PFSK-1 (cell line): ENCODE measurements at regions not wholly inside any gene's neighbourhood (a gene's known extent, or its start where the extent isn't known, plus 50 kb on each side); places are given as distances from the start of the nearest gene placed in this dataset.

Experiments used
- FOXP2 ChIP-seq: optimal IDR thresholded peaks from 2 replicates; pipeline ENCODE3; 2011; ENCODE audit warnings: borderline replicate concordance, control low read depth, inconsistent platforms; ENCODE audit not compliant: insufficient read depth; ENCODE audit errors: extremely low read length, extremely low read depth
- POLR2AphosphoS5 ChIP-seq: IDR thresholded peaks from 2 replicates; pipeline ENCODE4 v1.6.1; 2012; ENCODE audit warnings: low read depth, mild to moderate bottlenecking, control low read depth, low read length, moderate library complexity
- REST ChIP-seq, 2 experiments: IDR thresholded peaks; 2 replicates each; pipeline versions ENCODE4 v1.6.1 to v1.8.0; 2011 to 2012; ENCODE audit warnings: low read depth in 2 of 2, low read length in 2 of 2, control low read depth in 1 of 2, inconsistent platforms in 1 of 2, mild to moderate bottlenecking in 1 of 2, moderate library complexity in 1 of 2; ENCODE audit not compliant: insufficient read depth in 1 of 2
- SIN3A ChIP-seq: IDR thresholded peaks from 2 replicates; pipeline ENCODE4 v1.6.1; 2012; ENCODE audit warnings: mild to moderate bottlenecking, low read length, moderate library complexity, borderline replicate concordance; ENCODE audit not compliant: insufficient read depth
- TAF1 ChIP-seq: IDR thresholded peaks from 2 replicates; pipeline ENCODE4 v1.6.1; 2012; ENCODE audit warnings: low read length, control low read depth, borderline replicate concordance; ENCODE audit not compliant: insufficient read depth

DNA sequence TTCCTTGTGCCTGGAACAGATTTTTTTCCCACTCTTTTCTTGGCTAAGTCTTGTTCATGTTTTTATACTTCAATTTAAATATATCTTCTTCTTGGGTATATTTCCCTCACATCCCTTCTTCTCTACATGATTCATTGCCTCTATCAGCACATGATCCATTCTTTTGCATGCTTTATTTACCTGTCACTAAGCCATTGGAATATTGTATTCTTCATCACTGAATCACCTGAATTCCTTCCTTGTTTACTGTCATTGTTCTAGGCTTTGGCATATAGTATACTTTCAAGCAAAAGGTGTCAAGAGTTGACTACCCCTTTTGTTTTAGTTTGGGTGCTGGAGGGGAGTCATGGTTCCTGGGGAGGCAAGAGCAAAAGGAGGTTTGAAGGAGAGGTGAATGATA, 464.5 kb upstream of the LRRC7 start:
- TF ChIP-seq SIN3A, result no peak
- TF ChIP-seq TAF1, result no peak
- TF ChIP-seq POLR2AphosphoS5, result no peak
- TF ChIP-seq REST (IDR thresholded peaks at IDR 0.05; ENCODE audit: insufficient read depth in 1 of 2, low read depth in 2 of 2, low read length in 2 of 2), result no peak
- TF ChIP-seq FOXP2, result no peak
